GM23248 (cell line): ENCODE measurements at regions not wholly inside any gene's neighbourhood (a gene's known extent, or its start where the extent isn't known, plus 50 kb on each side); places are given as distances from the start of the nearest gene placed in this dataset.

ENCODE experiments used
- DNase-seq: peaks from one replicate; pipeline ENCODE4 v3.0.0-alpha.2; 2015
- H2AFZ ChIP-seq: fragments of 200-600 bp; sonication (generic); 2 replicates; pipeline ENCODE4 v1.6.1; 2016; ENCODE audit warnings: antibody characterized with exemption
- H3F3A ChIP-seq: fragments of 200-600 bp; sonication (generic); 2 replicates; pipeline ENCODE4 v1.6.1; 2016; ENCODE audit warnings: mild to moderate bottlenecking, antibody characterized with exemption, mixed run types; ENCODE audit not compliant: insufficient read depth
- H3K27ac ChIP-seq: fragments of 200-600 bp; sonication (generic); 2 replicates; pipeline ENCODE4 v1.5.1; 2016; ENCODE audit warnings: mild to moderate bottlenecking
- H3K27me3 ChIP-seq: fragments of 200-600 bp; sonication (generic); replicated peaks from 2 replicates; pipeline ENCODE4 v1.6.1; 2016; ENCODE audit warnings: mild to moderate bottlenecking; ENCODE audit not compliant: insufficient read depth
- H3K36me3 ChIP-seq: fragments of 200-600 bp; sonication (generic); 2 replicates; pipeline ENCODE4 v1.6.1; 2016; ENCODE audit warnings: low read depth, mild to moderate bottlenecking
- H3K4me1 ChIP-seq: fragments of 200-600 bp; sonication (generic); 2 replicates; pipeline ENCODE4 v1.6.1; 2016; ENCODE audit warnings: mild to moderate bottlenecking; ENCODE audit not compliant: insufficient read depth
- H3K4me2 ChIP-seq: fragments of 200-600 bp; sonication (generic); one replicate; pipeline ENCODE4 v1.6.1; 2016; ENCODE audit warnings: mild to moderate bottlenecking; ENCODE audit not compliant: unreplicated experiment
- H3K4me3 ChIP-seq: fragments of 200-600 bp; sonication (generic); 2 replicates; pipeline ENCODE4 v1.5.1; 2016; ENCODE audit warnings: mild to moderate bottlenecking
- H3K79me2 ChIP-seq: fragments of 200-600 bp; sonication (generic); 2 replicates; pipeline ENCODE4 v1.6.1; 2016; ENCODE audit warnings: mild to moderate bottlenecking; ENCODE audit not compliant: insufficient read depth
- H3K9ac ChIP-seq: fragments of 200-600 bp; sonication (generic); 2 replicates; pipeline ENCODE4 v1.6.1; 2016; ENCODE audit warnings: mild to moderate bottlenecking
- H3K9me2 ChIP-seq: fragments of 200-600 bp; sonication (generic); 2 replicates; pipeline ENCODE4 v1.6.1; 2016; ENCODE audit warnings: mixed run types, mild to moderate bottlenecking, moderate library complexity; ENCODE audit not compliant: insufficient read depth
- H3K9me3 ChIP-seq: fragments of 200-600 bp; sonication (generic); one replicate; pipeline ENCODE4 v1.6.1; 2017; ENCODE audit warnings: low read depth
- H4K20me1 ChIP-seq: fragments of 200-600 bp; sonication (generic); 2 replicates; pipeline ENCODE4 v1.6.0; 2016; ENCODE audit not compliant: insufficient read depth
- EZH2 ChIP-seq: fragments of 200-600 bp; sonication (generic); IDR thresholded peaks from 2 replicates; pipeline ENCODE4 v1.6.1; 2018; ENCODE audit warnings: antibody characterized with exemption, mild to moderate bottlenecking; ENCODE audit not compliant: insufficient read depth, poor library complexity, severe bottlenecking
- EZH2phosphoT487 ChIP-seq: fragments of 200-600 bp; sonication (generic); IDR thresholded peaks from 2 replicates; pipeline ENCODE4 v1.6.1; 2018; ENCODE audit warnings: antibody characterized with exemption, moderate library complexity, mild to moderate bottlenecking, low read depth; ENCODE audit not compliant: insufficient read depth
- WGBS, 2 experiments: methylation state at CpG; one replicate each; pipeline ENCODE4 v1.1.6; 2015 to 2017; ENCODE audit warnings: low lambda C conversion rate in 2 of 2, low coverage in 1 of 2; ENCODE audit errors: missing lambda C conversion rate in 2 of 2; 5-methylcytosine and 5-hydroxymethylcytosine counted together
- in situ Hi-C: fragments of 300-500 bp; cut with MboI; formaldehyde crosslinking; loops from 2 replicates; pipeline ENCODE4 v1.15.0; 2020

DNA sequence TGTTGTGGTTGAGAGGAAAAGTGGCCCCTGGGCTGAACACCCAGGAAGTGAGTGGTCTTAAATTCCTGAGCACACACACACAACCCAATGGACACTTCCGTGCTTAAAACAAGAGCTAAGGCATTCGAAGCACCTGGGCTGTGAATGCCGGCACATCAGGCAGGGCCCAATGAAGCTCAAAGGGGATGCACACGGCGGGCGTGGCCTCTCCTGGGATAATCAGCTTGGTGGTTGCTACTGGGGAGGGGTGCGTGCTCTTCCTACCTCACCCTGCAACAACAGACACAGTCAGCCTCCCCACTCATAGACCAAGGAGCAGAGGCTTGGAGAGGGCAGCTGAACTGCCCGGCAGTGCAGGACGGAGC, 115.0 kb upstream of the TCERG1L start:
- H3K4me2 ChIP-seq, result no peak overlapping the region
- no peak overlapping the region for H3K4me3 ChIP-seq
- H4K20me1 ChIP-seq, result no peaks in the 10 kb centered on the region
- H3K36me3 ChIP-seq, result no peaks in the 10 kb centered on the region
- H3K4me1 ChIP-seq, result no peaks in the 10 kb centered on the region
- no peak overlapping the region for H3K27ac ChIP-seq
- no peaks in the 10 kb centered on the region for H3K9me2 ChIP-seq
- no peak for DNase-seq
- peaks cover 9% of the 10 kb centered on the region; the same call in 1 of the 2 replicates for H3K27me3 ChIP-seq
- in situ Hi-C loops, result no loop called here
- H3K79me2 ChIP-seq, result no peaks in the 10 kb centered on the region
- no peak overlapping the region for H3K9ac ChIP-seq
- H3F3A ChIP-seq, result no peaks in the 10 kb centered on the region
- H3K9me3 ChIP-seq, result no peaks in the 10 kb centered on the region
- TF ChIP-seq EZH2 (no peak), EZH2phosphoT487 (no peak)
- WGBS, 2 experiments, result 29 to 44% methylated on average over 9 of the region's 9 CpGs
- no peak overlapping the region for H2AFZ ChIP-seq

GRCh38 chr10:131427281-131427680, 115.8 kb upstream of the TCERG1L start:
- in situ Hi-C loops, result no loop called here
- TF ChIP-seq EZH2, result no peak
- TF ChIP-seq EZH2phosphoT487, result no peak
- Histone ChIP-seq H3K9ac (no peak overlapping the region), H3K4me2 (no peak overlapping the region), H3K27me3 (peaks cover 10% of the 10 kb centered on the region; the same call in 1 of the 2 replicates), H3K9me2 (no peaks in the 10 kb centered on the region), H3K4me1 (no peaks in the 10 kb centered on the region), H3K9me3 (no peaks in the 10 kb centered on the region), H3K4me3 (no peak overlapping the region), H3K79me2 (no peaks in the 10 kb centered on the region), H3K27ac (no peak overlapping the region), H3F3A (no peaks in the 10 kb centered on the region), H2AFZ (no peak overlapping the region), H4K20me1 (no peaks in the 10 kb centered on the region), H3K36me3 (no peaks in the 10 kb centered on the region)
- WGBS, 2 experiments, result 7 to 11% methylated on average over 8 of the region's 8 CpGs
- no peak for DNase-seq

DNA sequence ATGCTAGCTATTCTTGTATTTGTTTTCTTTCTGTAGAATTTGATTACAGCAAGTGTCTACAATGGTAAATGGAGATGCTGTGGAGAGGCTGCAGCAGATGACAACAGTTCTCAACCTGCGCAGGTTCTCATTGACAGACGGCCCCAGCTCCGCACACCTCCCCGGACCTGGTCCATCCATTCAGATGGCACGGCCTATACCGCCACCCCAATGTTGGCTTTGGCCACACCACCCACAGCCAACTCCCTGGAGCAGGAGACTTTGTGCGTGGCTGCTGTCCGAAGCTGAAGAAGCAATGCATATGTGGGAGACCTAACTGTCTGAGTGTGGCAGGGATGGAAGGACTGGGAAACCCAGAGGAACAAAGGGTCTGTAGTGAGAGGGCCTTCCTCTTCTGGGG, 116.4 kb upstream of the TCERG1L start:
- no peak overlapping the region for H3K27ac ChIP-seq
- H3K4me2 ChIP-seq, result no peak overlapping the region
- H3K9ac ChIP-seq, result no peak overlapping the region
- H3K9me3 ChIP-seq, result no peaks in the 10 kb centered on the region
- no peak overlapping the region for H3K4me3 ChIP-seq
- no peak overlapping the region for H2AFZ ChIP-seq
- TF ChIP-seq EZH2 (no peak), EZH2phosphoT487 (no peak)
- H3F3A ChIP-seq, result no peaks in the 10 kb centered on the region
- DNase-seq, result no peak
- H3K79me2 ChIP-seq, result no peaks in the 10 kb centered on the region
- in situ Hi-C loops, result no loop called here
- H3K4me1 ChIP-seq, result no peaks in the 10 kb centered on the region
- no peaks in the 10 kb centered on the region for H3K9me2 ChIP-seq
- WGBS, 2 experiments, result 52 to 57% methylated on average over 8 of the region's 8 CpGs
- no peaks in the 10 kb centered on the region for H4K20me1 ChIP-seq
- H3K27me3 ChIP-seq, result peaks cover 10% of the 10 kb centered on the region
- H3K36me3 ChIP-seq, result no peaks in the 10 kb centered on the region

DNA sequence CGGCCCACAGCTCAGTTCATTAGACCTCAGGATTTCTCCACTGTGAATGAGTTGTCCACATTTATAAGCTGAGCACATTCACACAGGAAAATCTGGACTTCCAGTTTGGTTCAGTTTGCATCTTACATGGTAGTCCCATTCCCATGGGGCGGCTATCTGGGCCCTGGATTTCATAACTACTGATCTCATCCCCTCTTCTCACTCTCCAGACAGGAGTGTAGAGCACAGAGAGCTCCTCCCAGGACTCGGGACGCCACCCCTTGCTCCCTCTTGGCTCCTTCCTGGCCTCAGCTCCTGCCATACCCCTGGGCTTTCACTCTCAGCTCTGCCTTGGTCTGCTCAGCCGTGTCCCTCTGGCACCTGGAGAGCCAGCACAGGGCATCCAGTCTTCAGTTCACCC, 117.6 kb upstream of the TCERG1L start:
- Histone ChIP-seq H3K27me3 (peaks cover 20% of the 10 kb centered on the region), H3K4me2 (no peak overlapping the region), H3K27ac (no peak overlapping the region), H2AFZ (no peak overlapping the region), H3K4me1 (no peaks in the 10 kb centered on the region), H3K9ac (no peak overlapping the region), H3K9me3 (no peaks in the 10 kb centered on the region), H4K20me1 (no peaks in the 10 kb centered on the region), H3F3A (no peaks in the 10 kb centered on the region), H3K79me2 (no peaks in the 10 kb centered on the region), H3K9me2 (no peaks in the 10 kb centered on the region), H3K4me3 (no peak overlapping the region), H3K36me3 (no peaks in the 10 kb centered on the region)
- in situ Hi-C loops, result no loop called here
- TF ChIP-seq EZH2phosphoT487, result no peak
- no peak for TF ChIP-seq EZH2
- WGBS, 2 experiments, result 0 to 5% methylated on average over 5 of the region's 5 CpGs
- DNase-seq, result no peak

DNA sequence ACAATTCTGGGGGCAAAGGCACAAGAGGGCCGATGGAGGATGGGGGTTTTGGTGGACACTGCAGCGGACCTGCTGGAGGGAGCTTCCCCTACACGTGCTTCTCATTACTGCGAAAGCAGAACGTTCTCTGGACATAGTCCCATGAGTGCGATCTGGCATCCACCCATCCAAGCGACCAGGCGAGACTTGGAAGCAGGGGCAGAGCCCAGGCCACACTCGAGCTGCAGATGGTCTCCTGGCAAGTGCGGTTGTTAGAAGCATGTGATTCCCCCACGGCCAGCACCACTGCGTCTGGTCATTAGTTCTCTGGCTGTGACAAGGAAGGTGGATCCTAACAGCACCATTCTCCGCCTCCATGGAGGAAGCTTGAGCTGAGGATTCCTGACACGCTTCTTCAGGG, 118.4 kb upstream of the TCERG1L start:
- 2 to 5% methylated on average over 13 to 14 of the region's 14 CpGs for WGBS, 2 experiments
- peaks cover 22% of the 10 kb centered on the region for H3K27me3 ChIP-seq
- H3K4me3 ChIP-seq, result no peak overlapping the region
- no peaks in the 10 kb centered on the region for H3K9me3 ChIP-seq
- no peak overlapping the region for H3K9ac ChIP-seq
- no peaks in the 10 kb centered on the region for H3F3A ChIP-seq
- TF ChIP-seq EZH2phosphoT487, result no peak
- no peak for TF ChIP-seq EZH2
- in situ Hi-C loops, result no loop called here
- H3K9me2 ChIP-seq, result no peaks in the 10 kb centered on the region
- H3K4me1 ChIP-seq, result no peaks in the 10 kb centered on the region
- H3K36me3 ChIP-seq, result no peaks in the 10 kb centered on the region
- DNase-seq, result no peak
- H3K4me2 ChIP-seq, result no peak overlapping the region
- no peaks in the 10 kb centered on the region for H4K20me1 ChIP-seq
- no peaks in the 10 kb centered on the region for H3K79me2 ChIP-seq
- H3K27ac ChIP-seq, result no peak overlapping the region
- no peak overlapping the region for H2AFZ ChIP-seq
